GM19025 (cell line): ENCODE measurements at regions not wholly inside any gene's neighbourhood (a gene's known extent, or its start where the extent isn't known, plus 50 kb on each side); places are given as distances from the start of the nearest gene placed in this dataset.
"Not testable (repeated sequence)": the region's sequence is repeated elsewhere in the genome, so short reads cannot be mapped to it uniquely, and the experiment has no call there.

Source experiments
- ATAC-seq: cut with Tn5 transposase; IDR thresholded peaks from one replicate; pipeline ENCODE4 v1.9.1; 2021; ENCODE audit warnings: mild to moderate bottlenecking, low read depth, moderate library complexity; ENCODE audit not compliant: unreplicated experiment

GRCh38 chr9:74117731-74118130, 379.4 kb upstream of the RORB start:
- no peak for ATAC-seq

GRCh38 chr9:74120061-74120460, 377.1 kb upstream of the RORB start:
- ATAC-seq: no peak

DNA sequence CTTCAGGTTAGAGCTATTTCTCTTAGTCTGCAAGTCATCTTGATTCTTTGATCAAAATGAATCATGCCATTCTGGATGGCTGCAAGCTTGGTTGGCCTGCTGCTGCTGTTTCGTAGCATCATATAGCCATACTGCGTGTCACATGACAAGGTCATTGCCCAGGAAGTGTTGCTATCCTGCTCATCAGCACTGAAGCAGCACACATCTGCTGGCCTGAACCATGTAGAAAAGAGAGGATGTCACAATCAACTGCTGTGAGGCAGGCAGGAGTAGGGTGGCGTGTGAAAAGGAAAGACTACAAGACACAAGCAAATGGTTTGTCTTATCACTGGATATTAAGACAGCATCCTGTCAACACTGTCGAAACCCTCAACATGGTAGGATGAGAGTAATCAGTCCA, 376.7 kb upstream of the RORB start:
- ATAC-seq: no peak

DNA sequence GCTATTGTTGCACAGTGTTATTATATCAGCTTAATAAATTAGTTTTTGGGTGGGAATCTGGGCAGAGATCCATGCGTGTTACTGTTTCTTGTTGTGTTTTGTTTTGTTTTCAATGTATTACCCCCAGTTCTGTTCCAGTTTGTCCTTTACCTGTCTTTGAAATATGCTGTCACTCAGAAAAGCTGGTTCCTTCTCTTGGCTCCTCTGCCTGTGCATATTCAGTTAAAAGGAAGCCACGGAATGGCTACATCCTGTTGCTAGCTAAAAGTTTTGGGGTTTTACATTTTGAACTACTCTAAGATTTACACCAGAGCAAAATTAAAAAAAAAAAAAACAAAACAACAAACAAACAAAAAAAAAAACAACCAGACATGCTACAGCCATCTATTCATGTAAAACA, 374.9 kb upstream of the RORB start:
- no peak for ATAC-seq

GRCh38 chr9:74122661-74123060, 374.5 kb upstream of the RORB start:
- ATAC-seq: no peak

GRCh38 chr9:74125941-74126340, 371.2 kb upstream of the RORB start:
- no peak for ATAC-seq

- ATAC-seq: no peak
Measured at GRCh38 chr9:74132986-74133385, 364.1 kb upstream of the RORB start.

DNA sequence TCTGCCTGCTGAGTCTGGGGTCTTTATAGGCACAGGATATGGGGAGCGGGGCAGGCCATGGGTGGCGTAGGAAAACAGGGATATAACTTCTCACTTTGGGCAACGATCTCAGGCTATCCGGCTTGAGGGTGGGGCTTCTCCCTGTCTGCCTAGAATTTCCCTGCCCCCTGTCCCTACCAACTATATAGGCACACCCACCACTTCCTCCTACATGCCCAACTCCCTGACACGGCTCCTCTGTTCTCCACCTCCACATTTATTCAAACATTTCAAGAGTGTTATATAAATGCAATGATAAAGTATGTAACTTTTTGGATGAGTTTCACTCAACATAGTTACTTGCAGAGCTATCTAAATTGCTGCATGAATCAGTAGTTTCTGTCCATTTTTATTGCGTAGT, 363.2 kb upstream of the RORB start:
- no peak for ATAC-seq

GRCh38 chr9:74138182-74138581, 359.0 kb upstream of the RORB start:
- ATAC-seq: no peak

- no peak for ATAC-seq
Measured at GRCh38 chr9:74140141-74140540, 357.0 kb upstream of the RORB start.

DNA sequence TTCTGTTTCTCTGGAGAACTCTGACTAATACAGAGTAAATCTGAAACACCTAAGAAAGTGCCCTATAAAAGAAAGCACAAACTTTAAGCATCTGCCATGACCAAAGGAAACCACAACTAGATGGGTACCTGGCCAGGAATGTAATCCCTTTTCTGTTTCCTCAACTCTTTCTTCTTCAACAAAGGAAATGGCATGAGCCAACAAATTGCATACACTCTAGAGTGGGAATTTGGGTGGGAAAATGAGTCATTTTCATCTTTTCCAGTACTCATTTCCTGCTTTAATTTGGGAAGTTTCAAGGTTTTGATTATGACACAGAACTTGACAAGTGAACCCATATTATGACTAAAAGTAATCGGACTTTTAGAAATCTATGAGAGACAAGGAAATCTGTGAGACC, 349.2 kb upstream of the RORB start:
- ATAC-seq: no peak

DNA sequence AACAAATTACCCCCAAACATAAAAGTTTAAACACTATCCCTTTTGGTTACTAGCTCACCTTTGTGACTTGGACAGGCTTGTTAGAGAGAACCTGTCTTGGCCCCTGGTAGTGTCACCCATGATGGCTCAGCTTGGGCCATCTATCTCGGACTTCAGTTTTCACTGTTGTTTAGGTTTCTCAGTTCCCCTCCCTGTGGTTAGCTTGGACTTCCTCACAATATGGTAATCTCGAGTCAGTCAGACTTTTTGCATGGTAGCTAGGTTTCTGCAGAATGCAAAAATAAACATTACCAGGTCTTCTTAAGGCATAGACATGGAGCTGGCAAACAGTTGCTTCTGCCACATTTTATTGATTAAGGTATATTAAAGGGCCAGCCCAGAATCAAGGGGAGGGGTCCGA, 324.3 kb upstream of the RORB start:
- ATAC-seq: peak; percentile 95

DNA sequence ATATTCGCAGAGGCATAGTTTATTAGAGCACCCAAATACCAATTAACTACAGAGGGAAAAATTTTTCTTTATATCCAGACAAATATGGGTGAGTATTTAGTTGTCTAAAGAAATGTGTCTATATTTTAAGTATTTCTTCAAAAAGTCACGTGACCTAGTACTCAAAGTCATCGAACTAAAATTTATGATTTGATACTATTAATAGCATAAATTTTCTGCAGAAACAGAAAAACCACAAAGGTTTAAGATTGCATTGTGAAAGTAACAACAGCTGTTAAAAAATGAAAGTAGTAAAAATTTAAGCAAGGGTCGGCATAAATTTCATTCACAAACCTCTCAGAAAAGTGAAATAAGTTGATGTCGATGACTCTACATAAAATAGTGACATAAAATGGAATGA, 323.9 kb upstream of the RORB start:
- no peak for ATAC-seq

- not testable (repeated sequence) for ATAC-seq
Measured at GRCh38 chr9:74197771-74198170, 299.4 kb upstream of the RORB start.

GRCh38 chr9:74205056-74205455, 292.1 kb upstream of the RORB start:
- no peak for ATAC-seq

- no peak for ATAC-seq
Measured at GRCh38 chr9:74218385-74219063, 278.6 kb upstream of the RORB start.

DNA sequence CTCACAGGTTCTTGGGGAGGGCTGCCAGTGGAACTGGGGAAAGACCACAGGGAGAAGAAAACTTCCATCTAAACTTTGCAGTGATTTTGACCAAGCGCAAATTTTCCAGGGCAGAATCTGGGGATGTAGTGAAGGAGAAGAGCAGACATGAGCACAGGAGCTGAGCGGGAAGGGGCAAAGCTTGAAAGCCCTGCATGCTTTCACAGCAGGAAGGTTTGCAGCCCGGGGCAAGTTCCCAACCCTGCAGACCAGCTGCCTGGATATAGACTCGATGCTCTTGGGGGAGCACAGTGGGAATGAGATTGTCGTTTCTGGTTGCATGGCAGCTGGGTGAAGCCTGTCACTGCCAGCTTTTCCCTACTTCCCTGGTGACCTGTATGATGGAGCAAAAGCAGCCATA, 276.8 kb upstream of the RORB start:
- no peak for ATAC-seq

- ATAC-seq: no peak
Measured at GRCh38 chr9:74236857-74237256, 260.3 kb upstream of the RORB start.

- ATAC-seq: no peak
Measured at GRCh38 chr9:74245866-74246497, 251.2 kb upstream of the RORB start.

DNA sequence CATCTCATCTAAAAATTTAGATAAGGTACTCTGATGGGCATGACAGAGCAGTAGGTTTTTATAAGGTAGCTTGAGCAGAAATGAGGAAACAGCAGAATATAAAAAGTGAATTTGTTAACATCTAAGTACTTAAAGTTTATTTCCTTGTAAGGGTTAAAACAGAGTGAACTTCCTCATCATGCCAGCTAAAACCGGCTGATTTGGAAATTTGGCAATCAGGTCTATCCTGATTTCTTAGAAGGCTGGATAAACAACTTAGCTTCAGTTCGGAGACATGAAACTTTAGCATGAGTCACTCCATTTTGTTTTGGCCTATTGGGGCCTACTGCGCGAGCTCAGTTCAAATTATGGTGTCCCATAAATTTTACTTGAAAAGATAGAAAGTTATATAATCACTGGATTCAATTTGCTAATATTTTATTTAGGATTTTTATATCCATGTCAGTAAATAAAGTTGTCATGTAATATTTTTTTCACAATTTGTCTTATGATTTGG, 241.6 kb upstream of the RORB start:
- no peak for ATAC-seq

GRCh38 chr9:74275872-74276508, 221.1 kb upstream of the RORB start:
- no peak for ATAC-seq

GRCh38 chr9:74277532-74277931, 219.6 kb upstream of the RORB start:
- peak; percentile 97 for ATAC-seq
